ENCODE measurements at regions not wholly inside any gene's neighbourhood (a gene's known extent, or its start where the extent isn't known, plus 50 kb on each side); places are given as distances from the start of the nearest gene placed in this dataset.

- TF ChIP-seq CTCF (IDR thresholded peaks at IDR 0.05) (no peak), POLR2A (IDR thresholded peaks at IDR 0.05; ENCODE audit: low read length) (no peak), RAD21 (conservative IDR thresholded peaks at IDR 0.05 in 1 of 2, IDR thresholded peaks at IDR 0.05 in 1 of 2) (no peak), EP300 (IDR thresholded peaks at IDR 0.05) (no peak), REST (IDR thresholded peaks at IDR 0.05) (no peak), CHD2 (IDR thresholded peaks at IDR 0.05; ENCODE audit: low read length, partially characterized antibody) (no peak), NR3C1 (IDR thresholded peaks at IDR 0.05) (no peak), ESRRA (IDR thresholded peaks at IDR 0.05; ENCODE audit: borderline replicate concordance, low read length) (no peak), EHMT2 (IDR thresholded peaks at IDR 0.05; ENCODE audit: low read depth) (no peak), JUN (IDR thresholded peaks at IDR 0.05) (no peak)
- TF ChIP-seq, protein P1, sequence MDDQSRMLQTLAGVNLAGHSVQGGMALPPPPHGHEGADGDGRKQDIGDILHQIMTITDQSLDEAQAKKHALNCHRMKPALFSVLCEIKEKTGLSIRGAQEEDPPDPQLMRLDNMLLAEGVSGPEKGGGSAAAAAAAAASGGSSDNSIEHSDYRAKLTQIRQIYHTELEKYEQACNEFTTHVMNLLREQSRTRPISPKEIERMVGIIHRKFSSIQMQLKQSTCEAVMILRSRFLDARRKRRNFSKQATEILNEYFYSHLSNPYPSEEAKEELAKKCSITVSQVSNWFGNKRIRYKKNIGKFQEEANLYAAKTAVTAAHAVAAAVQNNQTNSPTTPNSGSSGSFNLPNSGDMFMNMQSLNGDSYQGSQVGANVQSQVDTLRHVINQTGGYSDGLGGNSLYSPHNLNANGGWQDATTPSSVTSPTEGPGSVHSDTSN (IDR thresholded peaks at IDR 0.05), result no peak
- TF ChIP-seq, protein P2, sequence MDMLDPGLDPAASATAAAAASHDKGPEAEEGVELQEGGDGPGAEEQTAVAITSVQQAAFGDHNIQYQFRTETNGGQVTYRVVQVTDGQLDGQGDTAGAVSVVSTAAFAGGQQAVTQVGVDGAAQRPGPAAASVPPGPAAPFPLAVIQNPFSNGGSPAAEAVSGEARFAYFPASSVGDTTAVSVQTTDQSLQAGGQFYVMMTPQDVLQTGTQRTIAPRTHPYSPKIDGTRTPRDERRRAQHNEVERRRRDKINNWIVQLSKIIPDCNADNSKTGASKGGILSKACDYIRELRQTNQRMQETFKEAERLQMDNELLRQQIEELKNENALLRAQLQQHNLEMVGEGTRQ (IDR thresholded peaks at IDR 0.05), result no peak
- TF ChIP-seq, protein P3, sequence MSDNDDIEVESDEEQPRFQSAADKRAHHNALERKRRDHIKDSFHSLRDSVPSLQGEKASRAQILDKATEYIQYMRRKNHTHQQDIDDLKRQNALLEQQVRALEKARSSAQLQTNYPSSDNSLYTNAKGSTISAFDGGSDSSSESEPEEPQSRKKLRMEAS (IDR thresholded peaks at IDR 0.05), result no peak
These were observed 296.7 kb upstream of the PROK2 start for GRCh38 chr3:72081471-72082185.
